NT2/D1 (cell line): ENCODE measurements at regions not wholly inside any gene's neighbourhood (a gene's known extent, or its start where the extent isn't known, plus 50 kb on each side); places are given as distances from the start of the nearest gene placed in this dataset.

ENCODE experiments used
- DNase-seq: peaks from one replicate; pipeline ENCODE4 v3.0.0-alpha.2; 2011; ENCODE audit warnings: low read depth, low spot score
- H3K27me3 ChIP-seq: 2 replicates; pipeline ENCODE4 v1.6.0; 2011; ENCODE audit warnings: mild to moderate bottlenecking; ENCODE audit not compliant: insufficient read length, insufficient read depth
- H3K36me3 ChIP-seq: 2 replicates; pipeline ENCODE4 v1.6.1; 2011; ENCODE audit warnings: mild to moderate bottlenecking, low read length, mixed read lengths; ENCODE audit not compliant: insufficient read depth, insufficient read length
- H3K4me1 ChIP-seq: 2 replicates; pipeline ENCODE4 v1.5.1; 2011; ENCODE audit not compliant: insufficient read depth, insufficient read length
- H3K4me3 ChIP-seq: 2 replicates; pipeline ENCODE4 v1.5.1; 2011; ENCODE audit warnings: low read depth; ENCODE audit not compliant: insufficient read length
- H3K9ac ChIP-seq: 2 replicates; pipeline ENCODE4 v1.6.0; 2011; ENCODE audit warnings: low read depth; ENCODE audit not compliant: insufficient read length
- H3K9me3 ChIP-seq: 2 replicates; pipeline ENCODE4 v1.5.1; 2011; ENCODE audit warnings: mild to moderate bottlenecking, low read length; ENCODE audit not compliant: insufficient read depth
- SUZ12 ChIP-seq: IDR thresholded peaks from 2 replicates; pipeline ENCODE4 v1.6.1; 2011; ENCODE audit not compliant: insufficient read length, insufficient read depth; ENCODE audit errors: extremely low read depth
- YY1 ChIP-seq: IDR thresholded peaks from 2 replicates; pipeline ENCODE4 v1.6.1; 2011; ENCODE audit not compliant: insufficient read length, insufficient read depth
- ZNF274 ChIP-seq: IDR thresholded peaks from 2 replicates; pipeline ENCODE4 v1.6.1; 2011; ENCODE audit warnings: mild to moderate bottlenecking, low read depth, low read length

DNA sequence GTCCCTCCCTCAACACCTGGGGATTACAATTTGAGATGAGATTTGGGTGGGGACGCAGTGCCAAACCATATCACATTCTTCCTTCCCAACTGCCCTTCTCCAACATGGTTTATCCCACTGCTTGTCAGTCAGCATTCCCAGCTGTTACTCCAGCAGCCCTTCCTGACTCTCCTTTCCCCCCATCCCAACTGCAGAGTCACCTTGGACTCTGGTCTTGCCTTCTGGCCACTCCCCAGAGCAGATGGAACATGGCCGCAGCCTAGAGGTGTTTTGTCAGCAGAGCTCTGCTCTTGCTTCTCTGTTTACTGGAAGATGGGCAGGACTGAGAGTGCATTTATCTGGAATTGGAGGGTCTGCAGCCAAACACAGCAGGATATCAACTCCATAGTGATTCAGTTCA is 51.2 kb upstream of the MEX3C start:
- Histone ChIP-seq H3K9ac (no peak overlapping the region), H3K4me3 (no peak overlapping the region), H3K27me3 (no peaks in the 10 kb centered on the region), H3K36me3 (no peaks in the 10 kb centered on the region), H3K4me1 (no peaks in the 10 kb centered on the region), H3K9me3 (no peaks in the 10 kb centered on the region)
- DNase-seq: no peak
- no peak for TF ChIP-seq SUZ12
- no peak for TF ChIP-seq ZNF274
- no peak for TF ChIP-seq YY1

DNA sequence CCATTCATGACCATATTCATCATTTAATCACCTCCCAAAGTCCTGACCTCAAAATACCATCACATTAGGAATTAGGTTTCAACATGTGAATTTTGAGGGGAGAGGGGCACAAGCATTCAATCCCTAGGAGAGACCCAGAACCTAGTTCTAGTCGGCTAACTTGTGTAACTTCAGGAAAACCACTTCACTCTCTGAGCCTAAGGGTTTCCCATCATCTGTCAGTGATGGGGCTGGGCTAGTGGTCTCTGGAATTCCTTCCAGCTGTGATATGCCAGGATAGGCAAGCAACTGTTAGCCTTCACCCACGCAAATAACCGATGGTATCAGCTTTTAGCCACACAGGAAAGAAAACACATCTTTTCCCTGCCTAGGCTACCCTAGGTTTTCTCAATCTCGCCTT is 52.5 kb upstream of the MEX3C start:
- no peaks in the 10 kb centered on the region for H3K4me1 ChIP-seq
- no peak overlapping the region for H3K4me3 ChIP-seq
- TF ChIP-seq YY1 (no peak), ZNF274 (no peak), SUZ12 (no peak)
- no peaks in the 10 kb centered on the region for H3K27me3 ChIP-seq
- no peak overlapping the region for H3K9ac ChIP-seq
- no peaks in the 10 kb centered on the region for H3K36me3 ChIP-seq
- no peaks in the 10 kb centered on the region for H3K9me3 ChIP-seq
- no peak for DNase-seq

DNA sequence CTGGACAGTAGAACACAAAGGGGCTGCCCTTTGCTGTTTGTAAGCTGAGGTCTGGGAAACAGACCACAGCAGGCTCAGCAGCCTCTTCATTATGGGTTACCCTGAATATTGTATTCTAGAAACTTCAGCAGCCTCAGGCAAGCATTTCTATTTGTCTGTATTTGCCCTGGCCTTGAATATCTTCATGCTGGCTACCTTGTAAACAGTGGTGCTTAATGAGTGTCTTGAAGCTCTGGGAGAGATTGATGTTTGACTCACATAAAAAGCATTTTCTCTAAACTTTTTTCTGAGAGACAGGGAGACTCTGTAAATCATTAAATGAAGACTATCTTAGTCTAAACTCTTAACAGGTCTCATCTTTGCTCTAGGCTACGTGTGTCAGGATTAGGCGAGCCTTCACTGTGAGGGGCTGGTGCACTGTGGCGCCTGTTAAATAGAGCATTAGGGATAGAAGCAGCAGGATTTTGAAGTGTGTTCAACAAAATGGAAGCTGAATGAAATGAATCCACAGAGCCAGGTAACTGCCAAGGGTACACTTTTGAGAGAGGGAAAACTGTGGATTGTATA is 53.1 kb upstream of the MEX3C start:
- H3K4me1 ChIP-seq: no peaks in the 10 kb centered on the region
- H3K9ac ChIP-seq: no peak overlapping the region
- H3K27me3 ChIP-seq: no peaks in the 10 kb centered on the region
- H3K36me3 ChIP-seq: no peaks in the 10 kb centered on the region
- H3K9me3 ChIP-seq: no peaks in the 10 kb centered on the region
- H3K4me3 ChIP-seq: no peak overlapping the region
- TF ChIP-seq YY1 (no peak), SUZ12 (no peak), ZNF274 (no peak)
- no peak for DNase-seq

DNA sequence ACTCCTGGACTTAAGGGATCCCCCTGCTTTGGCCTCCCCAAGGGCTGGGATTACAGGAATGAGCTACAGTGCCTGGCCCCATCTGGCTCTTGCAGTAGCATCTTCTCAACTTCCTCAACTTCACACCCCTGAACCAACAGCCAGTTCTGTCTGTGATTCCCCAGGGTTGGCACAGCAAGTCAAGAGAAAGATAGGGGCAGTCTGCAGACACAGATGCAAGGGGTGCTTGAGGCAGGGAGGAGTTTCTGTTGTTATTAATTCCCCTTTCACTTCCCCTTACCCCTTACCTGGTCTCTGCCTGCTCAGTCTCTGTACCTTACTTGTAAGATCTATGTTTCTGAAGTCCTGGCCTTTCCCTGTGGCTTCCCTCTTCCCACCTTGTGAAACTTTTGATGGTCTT is 54.1 kb upstream of the MEX3C start:
- Histone ChIP-seq H3K27me3 (no peaks in the 10 kb centered on the region), H3K36me3 (no peaks in the 10 kb centered on the region), H3K9ac (no peak overlapping the region), H3K9me3 (no peaks in the 10 kb centered on the region), H3K4me1 (no peaks in the 10 kb centered on the region), H3K4me3 (no peak overlapping the region)
- DNase-seq: no peak
- TF ChIP-seq ZNF274 (no peak), SUZ12 (no peak), YY1 (no peak)

DNA sequence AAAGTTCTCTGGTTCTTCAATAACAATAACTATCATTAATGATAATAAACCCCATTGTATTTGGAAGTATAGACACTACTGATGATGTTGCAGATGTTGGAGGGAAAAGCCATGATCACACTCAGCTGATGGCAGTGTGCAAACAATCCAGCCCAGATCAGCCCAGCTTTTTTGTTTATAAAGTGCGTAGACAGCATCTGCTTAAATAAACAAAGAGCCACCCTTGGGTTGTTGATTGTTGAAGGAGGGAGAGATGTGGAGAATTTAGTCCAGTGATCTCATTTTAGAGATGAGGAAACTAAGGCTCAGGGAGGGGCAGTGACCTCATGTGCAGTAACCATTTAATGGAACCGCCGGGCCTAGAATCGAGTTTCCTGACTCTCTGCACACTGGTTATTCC is 56.0 kb upstream of the MEX3C start:
- no peak for DNase-seq
- H3K4me1 ChIP-seq: no peaks in the 10 kb centered on the region
- H3K9ac ChIP-seq: no peak overlapping the region
- H3K36me3 ChIP-seq: no peaks in the 10 kb centered on the region
- H3K4me3 ChIP-seq: no peak overlapping the region
- H3K27me3 ChIP-seq: no peaks in the 10 kb centered on the region
- H3K9me3 ChIP-seq: no peaks in the 10 kb centered on the region
- TF ChIP-seq ZNF274 (no peak), SUZ12 (no peak), YY1 (no peak)

DNA sequence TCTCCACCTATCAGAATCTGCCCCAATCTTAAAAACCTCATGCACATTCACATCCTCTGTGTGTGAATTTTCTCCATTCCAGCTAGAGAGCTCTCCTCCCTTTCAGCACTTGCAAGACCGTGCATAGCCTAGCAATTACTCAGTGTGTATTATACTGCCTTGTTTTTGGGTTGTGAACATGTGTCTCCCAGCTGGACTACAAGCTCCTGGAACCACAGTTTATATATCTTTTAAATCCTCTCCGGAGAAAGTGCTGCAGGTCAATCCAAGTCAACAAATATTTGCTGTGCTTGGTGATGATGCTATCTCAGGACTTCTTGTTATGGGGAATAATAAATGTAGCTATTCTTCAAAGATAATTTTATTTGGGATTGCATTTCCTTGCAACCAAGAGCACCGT is 58.2 kb upstream of the MEX3C start:
- DNase-seq: no peak
- no peaks in the 10 kb centered on the region for H3K4me1 ChIP-seq

DNA sequence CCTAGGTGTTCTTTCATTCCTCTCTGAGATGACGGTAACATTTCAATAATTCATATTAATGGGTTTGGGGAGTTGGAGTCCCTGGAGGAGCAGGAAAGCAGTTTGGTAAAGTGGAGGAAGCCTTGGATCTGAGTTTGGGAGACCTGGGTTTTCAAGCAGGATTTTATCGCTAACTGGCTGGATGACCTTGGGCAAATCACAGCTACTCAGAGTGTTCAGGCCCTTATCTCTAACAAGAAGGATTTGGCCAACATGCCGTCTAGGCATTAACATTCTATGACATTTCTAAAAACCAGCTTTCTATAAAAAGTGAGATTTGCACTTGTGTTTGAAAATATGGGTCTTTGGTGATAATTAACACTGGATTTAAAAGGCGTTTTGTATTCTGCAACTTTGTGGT is 59.7 kb upstream of the MEX3C start:
- Histone ChIP-seq H3K36me3 (no peaks in the 10 kb centered on the region), H3K9me3 (no peaks in the 10 kb centered on the region), H3K27me3 (no peaks in the 10 kb centered on the region), H3K4me3 (no peak overlapping the region), H3K4me1 (no peaks in the 10 kb centered on the region), H3K9ac (no peak overlapping the region)
- no peak for DNase-seq
- TF ChIP-seq YY1: no peak
- TF ChIP-seq ZNF274: no peak
- no peak for TF ChIP-seq SUZ12

More for the DNA sequence above, 58.2 kb upstream of the MEX3C start:
- H3K27me3 ChIP-seq: no peaks in the 10 kb centered on the region
- H3K9ac ChIP-seq: no peak overlapping the region
- no peaks in the 10 kb centered on the region for H3K36me3 ChIP-seq
- TF ChIP-seq YY1: no peak
- no peaks in the 10 kb centered on the region for H3K9me3 ChIP-seq
- no peak overlapping the region for H3K4me3 ChIP-seq
